HG03039 (cell line): ENCODE measurements at regions not wholly inside any gene's neighbourhood (a gene's known extent, or its start where the extent isn't known, plus 50 kb on each side); places are given as distances from the start of the nearest gene placed in this dataset.

ENCODE experiments used
- ATAC-seq: cut with Tn5 transposase; IDR thresholded peaks from one replicate; pipeline ENCODE4 v1.9.1; 2021; ENCODE audit warnings: mild to moderate bottlenecking, moderate library complexity; ENCODE audit not compliant: unreplicated experiment

DNA sequence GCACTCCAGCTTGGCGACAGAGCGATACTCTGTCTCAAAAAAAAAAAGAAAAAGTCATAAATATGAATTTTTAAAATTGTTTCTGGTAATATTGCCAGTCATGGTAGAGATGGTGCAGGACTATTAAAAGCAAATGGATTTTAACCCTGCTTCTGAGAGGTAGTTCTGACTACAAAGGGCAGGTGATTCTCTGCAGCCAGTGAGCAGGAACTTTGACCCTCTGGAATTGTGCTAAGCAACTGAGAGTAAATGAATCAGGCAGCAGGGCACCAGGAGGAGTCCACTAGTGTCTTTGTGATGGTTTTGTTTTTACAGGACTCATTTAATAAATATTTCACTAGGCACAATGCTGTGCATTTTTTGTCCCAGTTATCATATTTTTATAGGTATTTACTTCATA lies 781.2 kb downstream of the TLE4 start:
- ATAC-seq = no peak

DNA sequence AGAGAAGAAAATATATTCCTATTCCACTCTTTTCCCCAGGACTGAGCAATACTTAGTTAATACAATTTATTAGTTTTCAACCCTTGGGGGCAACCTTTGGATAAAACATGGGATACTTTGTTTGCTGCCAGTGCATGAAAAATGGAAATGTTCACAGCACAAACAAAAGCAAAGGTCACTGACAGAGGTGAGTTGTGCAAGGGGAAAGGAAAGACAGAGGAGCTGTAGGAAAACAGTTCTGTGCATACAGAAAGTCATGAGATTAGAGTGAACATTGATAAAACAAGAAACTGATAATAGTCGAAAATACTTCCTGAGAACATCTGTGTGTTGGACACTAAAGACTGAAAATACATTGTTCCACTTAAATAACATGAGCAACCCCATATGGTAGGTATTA lies 779.8 kb downstream of the TLE4 start:
- ATAC-seq = no peak

DNA sequence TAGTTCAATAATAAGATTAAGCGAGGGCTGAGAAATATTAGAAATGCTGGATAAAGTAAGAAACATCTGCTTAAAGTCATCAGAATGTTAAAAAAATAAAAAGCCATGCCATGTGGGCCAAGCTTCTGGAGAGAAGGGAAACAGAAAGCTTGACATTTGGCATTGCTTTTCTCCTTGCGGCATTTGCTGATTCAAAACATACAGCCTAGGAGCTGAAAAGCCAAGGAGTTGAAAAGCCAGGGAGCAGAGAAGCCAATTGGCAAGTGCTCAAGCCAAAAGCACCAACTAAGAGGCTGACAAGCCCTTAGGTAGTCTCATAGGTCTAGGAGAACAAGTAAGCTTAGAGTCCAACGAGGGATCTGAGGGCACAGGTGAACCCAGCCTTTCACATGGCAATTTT lies 754.3 kb downstream of the TLE4 start:
- ATAC-seq = no peak

DNA sequence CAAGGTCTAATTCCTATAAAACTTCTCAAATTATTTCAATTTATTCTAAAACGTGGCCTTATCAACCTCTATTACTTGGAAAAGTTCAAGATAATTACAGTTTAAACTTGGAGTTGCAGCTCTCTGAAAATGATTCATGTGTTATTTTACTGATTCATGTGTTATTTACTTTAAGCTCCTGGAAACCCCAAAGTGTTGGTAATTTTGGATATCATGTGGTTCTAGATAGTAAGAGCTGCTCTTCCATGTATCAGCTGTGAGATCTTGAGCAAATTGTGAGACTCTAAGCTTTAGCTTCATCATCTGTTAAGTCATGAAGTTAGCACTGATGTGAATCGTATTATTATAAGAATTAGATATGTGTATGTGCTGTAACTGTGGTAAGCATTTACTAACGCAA lies 749.2 kb downstream of the TLE4 start:
- ATAC-seq = no peak

DNA sequence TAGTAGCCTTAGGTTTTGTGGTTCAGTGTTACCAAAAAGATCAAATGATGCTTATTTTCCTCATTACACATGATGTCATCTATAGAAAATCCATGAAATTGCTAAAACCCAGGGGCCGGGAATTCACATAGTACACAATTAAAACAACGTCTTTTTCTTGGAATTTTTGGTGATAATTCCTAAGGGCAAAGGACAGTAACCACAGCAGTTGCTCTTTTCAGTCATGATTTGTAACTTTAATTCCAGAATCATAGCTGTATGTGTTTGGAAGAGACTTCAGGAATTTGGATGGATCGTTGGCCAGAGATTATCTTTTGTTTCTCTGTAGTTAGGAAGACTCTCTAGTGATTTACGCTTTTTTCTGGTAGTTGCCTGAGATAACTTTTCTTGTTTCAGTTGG lies 748.7 kb downstream of the TLE4 start:
- ATAC-seq = no peak

DNA sequence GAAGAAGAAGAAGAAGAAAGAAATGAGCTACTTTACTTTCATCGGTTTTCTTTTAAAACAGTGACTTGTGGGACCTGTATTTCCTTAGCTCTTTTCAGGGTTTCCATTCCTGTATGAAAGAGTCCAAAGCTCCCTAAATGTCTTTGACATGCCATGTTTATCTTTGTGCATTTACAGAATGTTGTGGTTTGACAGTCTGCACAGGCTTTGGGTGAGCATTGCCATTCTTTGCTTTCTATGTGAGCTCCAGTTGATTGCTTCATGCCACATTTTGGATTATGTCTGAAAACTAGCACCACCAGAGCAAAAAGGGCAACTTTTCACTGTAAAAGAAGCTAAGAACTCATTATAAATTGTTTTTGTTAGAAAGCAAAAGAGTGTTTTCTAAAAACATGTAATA lies 733.4 kb downstream of the TLE4 start:
- ATAC-seq = no peak

DNA sequence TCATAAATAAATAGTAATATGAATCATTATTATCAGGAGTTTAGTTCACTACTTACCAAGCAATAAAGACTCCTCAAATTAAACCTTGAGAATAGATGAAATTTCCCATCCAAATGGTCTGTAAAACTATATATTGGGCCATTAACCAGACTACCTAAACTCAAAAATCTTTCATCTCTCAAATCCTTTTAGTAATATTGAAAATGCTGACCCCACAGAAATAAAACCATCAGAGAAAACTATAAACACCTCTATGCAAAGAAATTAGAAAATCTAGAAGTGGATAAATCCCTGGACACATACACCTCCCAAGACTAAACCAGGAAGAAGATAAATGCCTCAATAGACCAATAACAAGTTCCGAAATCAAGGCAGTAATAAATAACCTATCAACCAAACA lies 723.2 kb downstream of the TLE4 start:
- ATAC-seq = no peak

DNA sequence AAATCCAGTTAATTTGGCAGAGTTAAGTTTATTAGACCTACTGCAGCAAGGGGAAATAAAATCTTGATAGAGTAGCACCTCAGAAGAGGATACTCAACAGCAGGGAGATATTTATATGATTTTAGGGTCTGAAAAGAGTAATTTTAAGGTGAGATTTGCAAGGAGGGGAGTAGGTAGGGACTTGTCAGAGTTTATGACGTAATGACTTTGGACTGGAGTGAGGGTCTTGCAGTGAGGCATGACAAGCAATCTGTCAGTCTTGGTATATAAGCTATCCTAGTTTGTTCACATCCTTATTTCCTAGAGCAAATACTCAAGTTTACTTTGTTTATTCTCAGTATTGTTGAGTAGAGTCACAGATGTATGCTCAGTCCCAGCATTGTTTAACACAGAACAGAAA lies 722.6 kb downstream of the TLE4 start:
- no peak for ATAC-seq

DNA sequence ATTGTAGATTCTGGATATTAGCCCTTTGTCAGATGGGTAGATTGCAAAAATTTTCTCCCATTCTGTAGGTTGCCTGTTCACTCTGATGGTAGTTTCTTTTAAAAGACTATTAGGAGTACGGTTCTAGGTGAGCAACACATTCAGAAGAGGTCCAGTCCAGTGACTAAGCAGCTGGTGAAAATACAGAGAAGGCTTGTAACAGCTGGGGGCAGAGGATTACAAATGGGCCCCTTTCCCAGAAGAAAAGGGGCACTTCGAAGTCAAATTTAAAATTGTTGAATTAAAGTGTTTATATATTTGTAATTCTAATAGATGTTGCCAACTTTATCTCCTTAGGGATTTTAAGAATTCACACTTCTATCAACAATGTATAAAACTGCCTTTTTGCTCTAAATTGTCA lies 720.5 kb downstream of the TLE4 start:
- no peak for ATAC-seq

DNA sequence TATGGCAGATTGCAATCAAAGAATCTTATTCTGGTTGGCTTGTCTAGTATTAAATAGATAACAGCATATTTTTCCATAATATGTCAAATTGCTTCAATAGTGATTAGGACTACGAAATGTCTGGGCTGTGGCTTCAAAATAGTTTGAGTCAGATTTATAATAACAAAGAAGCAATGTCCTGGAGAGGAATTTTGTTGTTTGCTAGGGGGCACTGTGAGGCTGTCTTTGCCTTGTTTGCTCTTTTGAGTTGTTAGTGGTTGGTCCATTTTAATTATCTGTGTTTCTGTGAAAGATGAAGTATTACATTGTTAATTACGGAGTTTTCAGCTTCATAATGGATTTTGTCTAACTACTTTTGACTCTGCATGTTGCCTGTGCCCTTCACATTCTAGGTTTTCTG lies 713.6 kb downstream of the TLE4 start:
- no peak for ATAC-seq

DNA sequence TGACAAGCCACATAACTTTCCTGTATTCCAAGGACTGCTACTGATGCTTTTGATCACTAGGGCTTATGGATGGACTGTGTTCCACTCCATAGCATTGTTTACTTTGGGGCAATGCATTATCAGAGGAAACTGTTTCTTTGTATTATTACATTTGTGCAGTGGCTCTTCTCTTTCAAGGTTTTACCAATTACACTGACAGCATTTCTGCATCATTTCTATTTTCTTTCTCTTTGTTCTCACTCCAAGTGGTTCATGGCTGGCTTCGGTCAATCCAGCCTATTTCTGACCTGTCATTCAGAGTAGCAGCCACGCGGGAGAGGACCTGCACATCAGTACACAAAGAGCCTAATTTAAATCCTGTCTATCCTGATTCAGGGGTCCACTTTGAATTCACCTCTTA lies 711.0 kb downstream of the TLE4 start:
- no peak for ATAC-seq

DNA sequence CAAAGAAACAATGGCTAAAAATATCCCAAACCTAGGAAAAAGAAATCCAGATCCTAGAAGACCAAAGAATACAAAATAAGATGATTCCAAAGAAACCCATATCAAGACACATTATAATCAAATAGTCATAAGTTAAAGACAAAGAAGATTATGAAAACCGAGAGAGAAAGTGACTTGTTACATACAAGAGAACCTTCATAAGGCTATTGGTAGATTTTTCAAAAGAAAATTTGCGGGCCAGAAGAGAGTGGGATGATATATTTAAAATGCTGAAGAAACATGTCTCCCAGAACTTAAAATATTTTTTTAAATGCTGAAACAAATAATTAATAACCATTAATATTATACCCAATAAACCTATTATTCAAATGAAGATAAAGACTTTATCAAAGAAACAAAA lies 687.3 kb downstream of the TLE4 start:
- ATAC-seq = no peak

DNA sequence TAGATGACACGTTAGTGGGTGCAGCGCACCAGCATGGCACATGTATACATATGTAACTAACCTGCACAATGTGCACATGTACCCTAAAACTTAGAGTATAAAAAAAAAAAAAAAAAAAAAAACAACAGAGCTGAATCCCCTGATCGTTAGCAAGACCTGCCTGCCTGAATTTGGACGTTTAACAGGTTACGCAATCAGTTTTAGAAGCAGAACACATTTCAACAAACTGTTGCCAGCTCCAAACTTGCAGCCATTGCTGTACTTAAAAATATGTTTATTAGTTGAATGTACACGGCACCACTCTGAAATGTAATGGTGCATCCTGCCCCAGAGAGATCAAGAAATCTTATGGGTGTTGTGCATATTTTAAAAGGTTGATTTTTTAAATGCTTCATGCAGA lies 680.0 kb downstream of the TLE4 start:
- ATAC-seq = no peak

DNA sequence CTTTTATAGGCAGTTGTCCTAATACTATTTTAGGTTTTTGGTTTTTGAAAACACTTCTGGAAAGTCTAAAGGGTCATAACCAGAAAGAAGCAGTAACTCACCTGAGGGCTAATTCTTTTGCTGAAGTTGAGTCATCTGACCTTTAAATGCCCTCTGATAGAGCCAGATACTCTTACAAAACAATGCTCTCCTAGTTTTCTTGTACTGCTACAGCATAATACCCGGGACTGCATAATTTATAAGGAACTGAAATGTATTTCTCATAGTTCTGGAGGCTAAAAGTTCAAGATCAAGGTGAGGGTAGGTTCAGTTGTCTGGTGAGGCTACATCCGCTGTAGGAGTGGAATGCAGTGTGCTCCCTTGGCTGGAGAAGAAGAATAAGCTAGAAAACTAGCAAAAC lies 670.3 kb downstream of the TLE4 start:
- no peak for ATAC-seq

DNA sequence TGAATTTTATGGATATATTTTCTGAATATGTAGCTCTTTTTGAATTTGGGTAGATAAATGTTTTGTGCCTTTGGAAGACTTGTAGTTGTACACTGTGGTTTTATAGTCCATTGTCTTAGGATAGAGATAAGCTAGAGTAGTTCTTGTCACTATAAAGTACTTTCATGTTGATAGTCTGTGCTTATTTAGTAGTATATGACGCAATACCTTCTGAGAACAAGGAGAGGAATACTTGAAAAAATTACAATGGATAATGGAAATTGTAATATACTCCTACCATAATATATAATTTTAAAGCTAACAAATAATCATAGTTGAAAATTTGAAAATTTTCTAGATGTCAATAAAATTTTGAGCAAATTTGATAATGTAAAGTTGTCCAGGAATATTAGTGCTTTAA lies 664.0 kb downstream of the TLE4 start:
- no peak for ATAC-seq

DNA sequence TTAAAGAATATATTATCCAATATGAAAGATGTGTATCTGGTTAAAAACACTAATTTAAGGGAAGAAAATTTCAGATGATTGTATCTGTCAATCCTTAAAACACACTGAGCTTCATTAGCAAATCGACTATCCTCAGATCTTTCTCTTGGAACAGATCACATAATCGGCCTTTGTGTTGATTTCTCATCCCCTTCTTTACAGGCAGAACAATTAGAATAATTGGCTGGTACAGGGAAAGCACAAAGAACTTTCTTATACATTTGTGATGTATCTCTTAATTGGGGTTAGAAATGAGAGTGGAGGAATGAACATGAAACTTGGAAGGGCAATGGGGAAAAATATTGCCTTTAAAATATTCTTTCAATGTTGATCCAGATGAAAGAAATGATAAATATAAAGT lies 662.1 kb downstream of the TLE4 start:
- no peak for ATAC-seq

DNA sequence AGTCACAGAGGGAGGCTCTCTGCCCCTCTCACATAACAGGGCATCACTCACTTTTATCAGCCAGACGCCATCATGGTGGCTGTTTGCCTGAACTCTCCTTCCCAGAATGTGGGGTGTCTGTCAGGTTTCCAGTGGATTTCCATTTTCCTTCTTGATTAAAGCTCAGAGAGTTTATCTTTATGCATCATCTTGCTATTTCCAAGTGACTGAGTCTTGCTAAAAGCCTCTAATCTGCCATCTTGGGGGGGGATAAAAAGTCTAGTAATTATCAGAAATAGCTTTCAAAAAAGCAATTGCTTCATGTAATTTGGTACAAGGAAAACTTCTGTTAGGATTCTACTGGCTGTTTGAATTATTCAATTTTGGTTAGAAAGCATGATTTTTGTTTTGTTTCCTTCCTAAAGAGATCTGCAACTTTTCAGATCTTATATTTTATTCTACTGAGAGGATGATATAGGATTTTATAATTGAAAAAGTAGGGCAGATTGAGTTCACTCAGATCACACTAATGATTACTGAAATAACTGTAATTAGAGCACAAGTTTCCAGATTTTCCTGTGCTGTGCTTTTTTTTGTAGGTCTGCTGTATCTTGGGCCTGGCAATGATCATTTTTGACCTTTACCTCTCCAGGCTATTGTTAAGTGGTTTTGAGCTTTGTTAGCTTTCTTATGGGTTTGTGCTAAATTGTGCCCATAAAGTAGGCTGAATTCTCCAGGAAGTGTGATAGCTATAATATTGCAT lies 661.5 kb downstream of the TLE4 start:
- no peak for ATAC-seq

DNA sequence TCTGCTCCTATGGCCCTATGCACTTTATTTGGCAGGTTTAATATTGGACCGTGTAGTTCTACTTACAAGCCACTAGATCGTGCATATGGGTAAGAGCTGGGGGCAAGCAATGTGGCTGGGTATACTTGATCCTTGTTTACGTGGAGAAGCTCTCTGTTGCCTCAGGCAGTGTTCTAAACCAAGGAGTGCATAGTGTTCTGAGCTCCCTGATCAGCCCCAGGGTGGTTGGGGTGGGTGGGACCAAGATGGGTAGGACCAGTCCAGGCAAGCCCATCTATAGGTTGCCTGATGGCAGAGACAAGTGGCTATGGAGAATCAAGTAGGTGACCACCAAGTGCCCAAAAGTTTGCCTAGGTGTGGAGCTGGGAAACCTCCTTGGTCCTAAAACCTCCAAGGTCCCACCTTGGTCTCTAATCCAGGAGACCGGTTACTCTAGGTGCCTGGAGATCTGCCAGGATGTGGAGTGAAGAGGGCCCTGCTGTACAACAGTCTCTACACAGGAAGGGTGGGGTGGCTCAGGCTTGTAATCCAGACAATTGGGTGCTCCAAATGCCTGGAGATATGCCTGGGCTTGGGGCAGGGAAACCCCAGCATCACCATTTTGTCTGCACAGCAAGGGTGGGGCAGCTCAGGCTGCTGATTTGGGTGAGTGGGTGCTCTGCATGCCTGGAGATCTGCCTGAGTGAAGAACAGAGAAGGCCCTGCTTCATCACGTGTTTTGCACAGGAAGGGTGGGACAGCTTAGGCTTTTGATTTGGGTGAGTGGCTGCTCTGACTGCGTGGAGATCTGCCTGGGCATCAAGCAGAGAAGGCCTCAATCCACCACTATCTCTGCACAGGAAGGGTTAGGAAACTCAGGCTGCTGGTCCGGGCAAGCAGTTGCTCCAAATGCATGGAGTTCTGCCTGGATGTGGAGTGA lies 659.8 kb downstream of the TLE4 start:
- no peak for ATAC-seq

DNA sequence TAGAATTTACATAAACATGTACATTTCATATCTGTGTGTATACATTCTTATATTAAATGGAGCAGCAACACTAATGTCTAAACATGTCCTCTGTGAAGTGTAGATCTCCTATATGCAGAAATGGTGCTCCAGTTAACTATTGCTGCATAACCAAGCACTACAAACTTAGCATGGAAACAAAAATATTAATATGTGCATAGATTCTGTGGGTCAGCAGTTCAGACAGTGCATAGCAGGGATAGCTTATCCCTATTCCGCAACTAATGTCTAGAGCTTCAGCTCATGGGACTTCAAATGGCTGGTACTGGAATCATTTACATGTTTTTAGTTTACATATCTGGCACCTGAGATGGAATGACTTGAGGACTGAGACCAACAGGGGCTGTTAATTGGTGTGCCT lies 652.1 kb downstream of the TLE4 start:
- ATAC-seq = no peak

DNA sequence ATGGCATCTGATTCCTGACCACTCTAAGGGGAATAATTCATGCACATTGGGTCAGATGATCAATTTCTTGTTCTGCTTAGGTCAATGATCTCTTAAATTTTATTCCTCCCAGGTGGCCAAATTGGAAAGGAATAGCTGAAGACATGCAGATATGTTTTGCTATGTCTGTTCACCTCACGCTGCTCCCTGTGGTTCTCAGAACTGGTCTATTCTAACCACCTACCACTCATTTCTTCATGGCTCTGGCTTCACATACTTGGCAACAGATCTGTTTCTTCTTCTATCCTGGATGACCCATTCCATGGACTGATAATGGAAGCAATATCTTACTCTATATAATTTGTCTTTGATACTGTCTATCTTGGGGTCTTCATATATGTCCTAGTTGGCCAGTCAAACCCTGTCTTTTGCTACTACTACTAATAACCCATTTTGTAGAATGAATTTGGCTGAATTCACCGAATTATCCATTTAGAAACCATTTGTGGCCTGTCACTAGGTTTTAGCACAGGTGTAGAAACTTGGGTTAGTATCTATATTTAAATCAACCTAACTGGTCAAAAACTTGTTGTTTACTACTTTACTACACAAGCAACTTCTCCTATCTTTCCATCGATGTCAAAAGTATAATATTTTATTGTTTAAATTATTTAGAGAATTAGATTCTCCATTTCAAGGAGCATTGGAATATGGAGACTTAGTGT lies 650.9 kb downstream of the TLE4 start:
- ATAC-seq = no peak

DNA sequence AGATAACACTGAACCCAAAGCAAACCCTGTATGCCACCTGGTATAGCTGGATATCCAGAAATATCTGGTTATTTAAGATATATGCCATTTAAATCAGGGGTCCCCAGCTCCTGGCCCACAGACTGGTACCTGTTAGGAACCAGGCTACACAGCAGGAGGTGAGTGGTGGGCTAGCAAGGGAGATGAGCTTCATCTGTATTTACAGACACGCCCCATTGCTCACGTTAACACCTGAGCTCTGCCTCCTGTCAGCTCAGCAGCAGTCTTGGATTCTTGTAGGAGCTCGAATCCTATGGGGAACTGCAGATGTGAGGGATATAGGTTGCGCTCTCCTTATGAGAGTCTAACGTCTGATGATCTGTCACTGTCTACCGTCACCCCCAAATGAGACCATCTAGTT lies 646.6 kb downstream of the TLE4 start:
- ATAC-seq = no peak

DNA sequence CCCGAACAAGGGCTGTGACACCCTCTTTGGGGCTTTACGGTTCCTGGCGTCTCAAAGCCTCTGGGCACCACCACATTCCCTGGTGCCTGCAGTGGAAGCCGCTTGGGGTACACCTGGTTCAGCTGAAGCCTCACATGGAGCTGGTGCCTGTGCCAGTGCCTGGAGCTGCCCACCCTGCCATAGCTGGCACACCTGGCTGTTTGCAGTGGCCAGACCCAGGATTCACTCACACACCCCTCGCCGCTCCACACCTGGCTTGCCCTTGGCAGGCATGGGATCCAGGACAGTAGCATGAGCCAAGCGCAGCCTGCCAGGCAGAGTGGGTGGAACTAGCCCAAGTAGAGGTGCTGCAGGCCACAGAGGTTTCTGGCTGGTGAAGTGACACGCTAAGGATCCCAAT lies 641.8 kb downstream of the TLE4 start:
- ATAC-seq = no peak
